Activated B cell treated with CpG ODN at 0.5 μM for 24 hours (primary cell): ENCODE measurements at regions not wholly inside any gene's neighbourhood (a gene's known extent, or its start where the extent isn't known, plus 50 kb on each side); places are given as distances from the start of the nearest gene placed in this dataset.
"Not testable (repeated sequence)": the region's sequence is repeated elsewhere in the genome, so short reads cannot be mapped to it uniquely, and the experiment has no call there.

Source experiments
- ATAC-seq: fragments of 200-7000 bp; cut with Tn5 transposase; one replicate; pipeline ENCODE4 v1.10.0; 2021; ENCODE audit warnings: low read depth, mild to moderate bottlenecking, moderate library complexity
- CTCF ChIA-PET: fragments of 350-600 bp; sonication (Branson Sonifier 250); formaldehyde crosslinking; loops from one replicate; lab custom pipeline; 2021; ENCODE audit warnings: antibody characterized with exemption; lab: Charles Lee
- POLR2A ChIA-PET: fragments of 350-600 bp; sonication (Branson Sonifier 250); formaldehyde crosslinking; loops from one replicate; lab custom pipeline; 2021; ENCODE audit warnings: antibody characterized with exemption; lab: Charles Lee
- DNase-seq: peaks from one replicate; pipeline ENCODE4 v3.0.0; 2022
- H3K27ac Mint-ChIP-seq: one replicate; pipeline ENCODE4 v1.8.0; 2020; ENCODE audit warnings: mixed read lengths
- H3K27me3 Mint-ChIP-seq: one replicate; pipeline ENCODE4 v1.8.0; 2021; ENCODE audit warnings: mixed read lengths
- H3K36me3 Mint-ChIP-seq: one replicate; pipeline ENCODE4 v1.8.0; 2021; ENCODE audit warnings: low read depth, mixed read lengths
- H3K4me1 Mint-ChIP-seq: one replicate; pipeline ENCODE4 v1.8.0; 2021; ENCODE audit warnings: mixed read lengths
- H3K4me3 Mint-ChIP-seq: one replicate; pipeline ENCODE4 v1.8.0; 2020; ENCODE audit warnings: mild to moderate bottlenecking, mixed read lengths
- H3K9me3 Mint-ChIP-seq: one replicate; pipeline ENCODE4 v1.8.0; 2020; ENCODE audit warnings: mixed read lengths
- CTCF ChIP-seq: fragments of 200-600 bp; IDR thresholded peaks from one replicate; pipeline ENCODE4 v1.8.0; 2022; ENCODE audit warnings: antibody characterized with exemption, mild to moderate bottlenecking
- intact Hi-C: fragments of 100-400 bp; cut with micrococcal nuclease; formaldehyde crosslinking; loops from one replicate; pipeline ENCODE4 v1.15.1; 2024

DNA sequence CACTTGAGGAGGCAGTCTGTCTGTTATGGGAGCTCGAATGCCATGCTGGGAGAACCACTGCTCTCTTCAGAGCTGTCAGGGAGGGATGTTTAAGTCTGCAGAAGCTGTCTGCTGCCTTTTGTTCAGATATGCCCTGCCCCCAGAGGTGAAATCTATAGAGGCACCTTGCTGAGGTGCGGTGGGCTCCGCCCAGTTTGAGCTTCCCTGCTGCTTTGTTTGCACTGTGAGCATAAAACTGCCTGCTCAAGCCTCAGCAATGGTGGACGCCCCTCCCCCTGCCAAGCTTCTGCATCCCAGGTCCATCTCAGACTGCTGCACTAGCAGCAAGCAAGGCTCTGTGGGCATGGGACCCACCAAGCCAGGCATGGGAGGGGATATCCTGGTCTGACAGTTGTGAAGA, 247.5 kb downstream of the LMX1A start:
- H3K4me1 Mint-ChIP-seq, result no peaks in the 10 kb centered on the region
- intact Hi-C loops, result no loop called here
- CTCF ChIA-PET, result no interaction called here
- peaks cover 2% of the 10 kb centered on the region for H3K27me3 Mint-ChIP-seq
- no peaks in the 10 kb centered on the region for H3K36me3 Mint-ChIP-seq
- no peak overlapping the region for H3K4me3 Mint-ChIP-seq
- DNase-seq (no peak), ATAC-seq (no peak)
- POLR2A ChIA-PET, result no interaction called here
- H3K27ac Mint-ChIP-seq, result no peak overlapping the region
- H3K9me3 Mint-ChIP-seq, result no peaks in the 10 kb centered on the region
- no peak for TF ChIP-seq CTCF

- DNase-seq, H3K27ac Mint-ChIP-seq, POLR2A ChIA-PET, CTCF ChIA-PET, intact Hi-C loops, H3K27me3 Mint-ChIP-seq, H3K4me3 Mint-ChIP-seq, H3K36me3 Mint-ChIP-seq, ATAC-seq, H3K4me1 Mint-ChIP-seq: not testable (repeated sequence)
- peaks cover 20% of the 10 kb centered on the region for H3K9me3 Mint-ChIP-seq
Observed at GRCh38 chr1:165092542-165093162, 263.9 kb downstream of the LMX1A start.

- CTCF ChIA-PET, result no interaction called here
- no peak for ATAC-seq
- intact Hi-C loops, result no loop called here
Observed at GRCh38 chr1:165080253-165080896, 276.1 kb downstream of the LMX1A start.

DNA sequence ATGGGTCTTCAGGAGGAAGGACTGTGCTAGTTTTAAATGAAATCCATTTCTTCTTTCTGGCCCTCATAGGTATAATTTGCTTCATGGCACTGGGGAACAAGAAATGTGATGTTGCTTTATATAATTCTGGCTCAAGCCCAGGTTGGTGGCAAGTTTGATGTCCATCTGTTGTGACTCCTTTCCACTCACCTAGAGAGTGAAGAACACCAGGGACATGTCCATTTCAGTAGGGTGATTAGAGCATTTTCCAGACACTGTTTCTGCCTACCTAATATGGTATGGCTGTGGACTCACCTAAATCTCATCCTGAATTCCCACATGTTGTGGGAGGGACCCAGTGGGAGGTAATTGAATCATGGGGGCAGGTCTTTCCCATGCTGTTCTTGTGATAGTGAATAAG, 278.1 kb downstream of the LMX1A start:
- Mint-ChIP-seq H3K4me1 (no peaks in the 10 kb centered on the region), H3K9me3 (no peaks in the 10 kb centered on the region), H3K36me3 (no peaks in the 10 kb centered on the region), H3K4me3 (no peak overlapping the region), H3K27ac (no peak overlapping the region), H3K27me3 (no peaks in the 10 kb centered on the region)
- no peak for TF ChIP-seq CTCF
- POLR2A ChIA-PET, result no interaction called here
- CTCF ChIA-PET, result no interaction called here
- intact Hi-C loops, result no loop called here
- no peak for DNase-seq
- ATAC-seq, result no peak

More at GRCh38 chr1:165080253-165080896, 276.1 kb downstream of the LMX1A start:
- no peaks in the 10 kb centered on the region for H3K4me1 Mint-ChIP-seq
- no peak overlapping the region for H3K4me3 Mint-ChIP-seq
- no peaks in the 10 kb centered on the region for H3K9me3 Mint-ChIP-seq
- H3K36me3 Mint-ChIP-seq, result no peaks in the 10 kb centered on the region
- no peak overlapping the region for H3K27ac Mint-ChIP-seq
- peaks cover 3% of the 10 kb centered on the region for H3K27me3 Mint-ChIP-seq
- POLR2A ChIA-PET, result no interaction called here
- no peak for DNase-seq
- TF ChIP-seq CTCF, result no peak

DNA sequence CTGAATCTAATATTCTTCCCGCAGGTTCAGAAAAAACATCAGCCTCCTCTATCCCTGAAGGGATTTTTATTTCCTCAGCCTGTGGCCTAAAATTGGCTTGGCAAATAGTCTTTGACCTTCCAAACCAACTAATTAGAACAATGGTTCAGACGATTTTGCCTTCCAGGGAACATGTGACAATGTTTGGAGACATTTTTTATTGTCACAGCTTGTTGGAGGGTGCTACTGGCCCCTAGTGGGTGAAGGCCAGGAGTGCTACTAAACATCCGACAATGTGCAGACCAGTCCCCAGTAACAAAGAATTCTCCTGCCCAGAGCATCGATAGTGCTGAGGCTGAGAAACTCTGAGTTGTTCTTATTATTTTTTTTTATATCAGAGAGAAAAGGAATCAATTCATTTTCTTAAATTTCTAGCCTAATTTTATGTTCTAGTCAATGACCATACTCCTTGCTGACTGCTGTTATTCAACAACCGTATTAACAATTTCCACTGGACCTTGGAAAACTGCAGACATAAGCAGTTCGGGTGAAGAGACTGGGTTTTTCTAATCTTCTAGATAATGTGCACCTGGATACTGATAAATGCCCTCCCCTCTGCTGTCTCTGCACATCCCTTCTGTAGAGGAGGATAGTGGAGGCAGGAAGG, 280.7 kb downstream of the LMX1A start:
- TF ChIP-seq CTCF, result no peak
- Mint-ChIP-seq H3K9me3 (no peaks in the 10 kb centered on the region), H3K4me1 (no peaks in the 10 kb centered on the region), H3K36me3 (no peaks in the 10 kb centered on the region), H3K4me3 (no peak overlapping the region), H3K27me3 (no peaks in the 10 kb centered on the region), H3K27ac (no peak overlapping the region)
- POLR2A ChIA-PET, result no interaction called here
- CTCF ChIA-PET, result no interaction called here
- intact Hi-C loops, result no loop called here
- no peak for ATAC-seq
- DNase-seq, result no peak
